HFFc6 (cell line): ENCODE measurements at regions not wholly inside any gene's neighbourhood (a gene's known extent, or its start where the extent isn't known, plus 50 kb on each side); places are given as distances from the start of the nearest gene placed in this dataset.

Source experiments
- DNase-seq: peaks from one replicate; pipeline ENCODE4 v3.0.0-alpha.2; 2018
- H3K27ac Mint-ChIP-seq: 2 replicates; pipeline ENCODE4 v1.8.0; 2020; ENCODE audit warnings: mild to moderate bottlenecking, mixed read lengths
- H3K27me3 Mint-ChIP-seq: 2 replicates; pipeline ENCODE4 v1.8.0; 2021; ENCODE audit warnings: mild to moderate bottlenecking, moderate library complexity, mixed read lengths; ENCODE audit not compliant: insufficient read depth
- H3K36me3 Mint-ChIP-seq: 2 replicates; pipeline ENCODE4 v1.8.0; 2021; ENCODE audit warnings: low read depth, mixed read lengths
- H3K4me1 Mint-ChIP-seq: 2 replicates; pipeline ENCODE4 v1.8.0; 2020; ENCODE audit warnings: low read depth, mixed read lengths
- H3K4me3 Mint-ChIP-seq: 2 replicates; pipeline ENCODE4 v1.8.0; 2020; ENCODE audit warnings: mild to moderate bottlenecking, moderate library complexity, mixed read lengths
- H3K9me3 Mint-ChIP-seq: 2 replicates; pipeline ENCODE4 v1.8.0; 2020; ENCODE audit warnings: mild to moderate bottlenecking, mixed read lengths
- CTCF ChIP-seq: fragments of 200-600 bp; sonication (generic); IDR thresholded peaks from 2 replicates; pipeline ENCODE4 v1.5.0; 2021; ENCODE audit warnings: antibody characterized with exemption, mild to moderate bottlenecking

- no peak for DNase-seq
- H3K4me3 Mint-ChIP-seq, result no peak overlapping the region
These were observed 119.2 kb downstream of the ETAA1 start for GRCh38 chr2:67516362-67516761.

GRCh38 chr2:67516899-67517530 lies 119.9 kb downstream of the ETAA1 start:
- Mint-ChIP-seq H3K4me3 (no peak overlapping the region), H3K9me3 (no peaks in the 10 kb centered on the region), H3K27ac (no peak overlapping the region; the same call in 1 of the 2 replicates), H3K4me1 (peaks cover 34% of the 10 kb centered on the region), H3K36me3 (no peaks in the 10 kb centered on the region), H3K27me3 (no peaks in the 10 kb centered on the region; the same call in 1 of the 2 replicates)
- no peak for DNase-seq
- TF ChIP-seq CTCF, result no peak

More at GRCh38 chr2:67516362-67516761, 119.2 kb downstream of the ETAA1 start:
- no peak overlapping the region for H3K27ac Mint-ChIP-seq
- no peaks in the 10 kb centered on the region for H3K36me3 Mint-ChIP-seq
- no peak for TF ChIP-seq CTCF
- no peaks in the 10 kb centered on the region; the same call in 1 of the 2 replicates for H3K27me3 Mint-ChIP-seq
- no peaks in the 10 kb centered on the region for H3K9me3 Mint-ChIP-seq
- peaks cover 34% of the 10 kb centered on the region for H3K4me1 Mint-ChIP-seq

GRCh38 chr2:67522148-67522547 lies 125.0 kb downstream of the ETAA1 start:
- TF ChIP-seq CTCF, result no peak
- Mint-ChIP-seq H3K36me3 (no peaks in the 10 kb centered on the region), H3K4me1 (peaks cover 30% of the 10 kb centered on the region), H3K27ac (no peak overlapping the region), H3K4me3 (no peak overlapping the region), H3K9me3 (no peaks in the 10 kb centered on the region), H3K27me3 (no peaks in the 10 kb centered on the region; the same call in none of the 2 replicates)
- DNase-seq, result no peak

- H3K27me3 Mint-ChIP-seq, result no peaks in the 10 kb centered on the region; the same call in none of the 2 replicates
- peaks cover 26% of the 10 kb centered on the region for H3K4me1 Mint-ChIP-seq
- H3K27ac Mint-ChIP-seq, result no peak overlapping the region
- TF ChIP-seq CTCF, result no peak
- DNase-seq, result no peak
- H3K36me3 Mint-ChIP-seq, result no peaks in the 10 kb centered on the region
- no peak overlapping the region for H3K4me3 Mint-ChIP-seq
- H3K9me3 Mint-ChIP-seq, result no peaks in the 10 kb centered on the region
These were observed 127.1 kb downstream of the ETAA1 start for GRCh38 chr2:67524213-67524612.

GRCh38 chr2:67524777-67525176 lies 127.6 kb downstream of the ETAA1 start:
- TF ChIP-seq CTCF, result no peak
- no peak overlapping the region for H3K4me3 Mint-ChIP-seq
- DNase-seq, result no peak

More at GRCh38 chr2:67524777-67525176, 127.6 kb downstream of the ETAA1 start:
- Mint-ChIP-seq H3K27ac (no peak overlapping the region), H3K4me1 (peaks cover 26% of the 10 kb centered on the region), H3K36me3 (no peaks in the 10 kb centered on the region), H3K27me3 (no peaks in the 10 kb centered on the region; the same call in none of the 2 replicates), H3K9me3 (no peaks in the 10 kb centered on the region)
